Tibial artery (tissue), 4 donors: ENCODE measurements at regions not wholly inside any gene's neighbourhood (a gene's known extent, or its start where the extent isn't known, plus 50 kb on each side); places are given as distances from the start of the nearest gene placed in this dataset.

ENCODE experiments used
- DNase-seq, 2 donors: peaks; one replicate each; pipeline ENCODE4 v3.0.0-alpha.2; 2019
- H3K27ac ChIP-seq, 2 donors: fragments of 200-600 bp; sonication (generic) in 1 of 2; 1 replicate in 1 of 2; 2 replicates in 1 of 2; pipeline ENCODE4 v1.5.1; 2018 to 2019; ENCODE audit warnings: mild to moderate bottlenecking in 1 of 2
- H3K27me3 ChIP-seq, 2 donors: fragments of 200-600 bp; sonication (generic) in 1 of 2; one replicate each; pipeline versions ENCODE4 v1.5.1 to v1.6.0; 2016 to 2019
- H3K36me3 ChIP-seq, 3 donors: fragments of 200-600 bp; sonication (generic) in 2 of 3; one replicate each; pipeline ENCODE4 v1.5.1; 2016 to 2019; ENCODE audit warnings: mild to moderate bottlenecking in 2 of 3
- H3K4me1 ChIP-seq, 4 donors: fragments of 200-600 bp; sonication (generic) in 2 of 4; 1 replicate in 3 of 4; 2 replicates in 1 of 4; pipeline ENCODE4 v1.5.1; 2016 to 2019
- H3K4me3 ChIP-seq, 2 donors: fragments of 200-600 bp; sonication (generic) in 1 of 2; 1 replicate in 1 of 2; 2 replicates in 1 of 2; pipeline ENCODE4 v1.5.1; 2018 to 2019; ENCODE audit warnings: mild to moderate bottlenecking in 2 of 2
- H3K9me3 ChIP-seq, 3 donors: fragments of 200-600 bp; sonication (generic) in 1 of 3; one replicate each; pipeline ENCODE4 v1.5.1; 2016 to 2019
- CTCF ChIP-seq, 2 experiments: fragments of 200-600 bp in 1 of 2; fragments of 450-650 bp in 1 of 2; IDR thresholded peaks; one replicate each; pipeline ENCODE4 v1.5.1; 2017 to 2019; ENCODE audit warnings: antibody characterized with exemption in 2 of 2, mild to moderate bottlenecking in 1 of 2, moderate library complexity in 1 of 2
- intact Hi-C: fragments of 100-400 bp; cut with DNase I; formaldehyde crosslinking; loops from one replicate; pipeline ENCODE4 v1.15.0; 2023; ENCODE audit warnings: low total_unique reads

GRCh38 chr3:25002052-25002451 lies 426.0 kb upstream of the RARB start:
- Histone ChIP-seq H3K9me3 (no peaks in the 10 kb centered on the region), H3K4me3 (no peak overlapping the region), H3K27me3 (no peaks in the 10 kb centered on the region), H3K36me3 (no peaks in the 10 kb centered on the region), H3K27ac (no peak overlapping the region), H3K4me1 (peaks cover 0 to 15% (median 0%) of the 10 kb centered on the region in 4 donors)
- intact Hi-C loops, result no loop called here
- TF ChIP-seq CTCF (IDR thresholded peaks at IDR 0.05), result no peak
- DNase-seq, result no peak

GRCh38 chr3:25007974-25008658 lies 419.9 kb upstream of the RARB start:
- Histone ChIP-seq H3K4me3 (no peak overlapping the region), H3K27me3 (no peaks in the 10 kb centered on the region), H3K4me1 (peaks cover 0 to 12% (median 7%) of the 10 kb centered on the region in 4 donors), H3K9me3 (no peaks in the 10 kb centered on the region), H3K27ac (peak overlapping the region in 1 of 2 donors; percentile 11), H3K36me3 (no peaks in the 10 kb centered on the region)
- TF ChIP-seq CTCF (IDR thresholded peaks at IDR 0.05), result no peak
- DNase-seq, result no peak
- intact Hi-C loops, result no loop called here

- TF ChIP-seq CTCF (IDR thresholded peaks at IDR 0.05), result no peak
- Histone ChIP-seq H3K4me1 (peaks cover 0 to 12% (median 7%) of the 10 kb centered on the region in 4 donors), H3K4me3 (no peak overlapping the region), H3K36me3 (no peaks in the 10 kb centered on the region), H3K9me3 (no peaks in the 10 kb centered on the region), H3K27ac (no peak overlapping the region), H3K27me3 (no peaks in the 10 kb centered on the region)
- intact Hi-C loops, result no loop called here
- no peak for DNase-seq
These were observed 418.4 kb upstream of the RARB start for GRCh38 chr3:25009665-25010064.

- Histone ChIP-seq H3K27ac (no peak overlapping the region), H3K4me1 (no peaks in the 10 kb centered on the region), H3K36me3 (no peaks in the 10 kb centered on the region), H3K4me3 (no peak overlapping the region), H3K9me3 (no peaks in the 10 kb centered on the region), H3K27me3 (no peaks in the 10 kb centered on the region)
- no peak for DNase-seq
- no peak for TF ChIP-seq CTCF (IDR thresholded peaks at IDR 0.05)
- intact Hi-C loops, result no loop called here
These were observed 412.5 kb upstream of the RARB start for GRCh38 chr3:25015599-25015998.

GRCh38 chr3:25018909-25019308 lies 409.2 kb upstream of the RARB start:
- no peak for TF ChIP-seq CTCF (IDR thresholded peaks at IDR 0.05)
- Histone ChIP-seq H3K27me3 (no peaks in the 10 kb centered on the region), H3K4me3 (no peak overlapping the region), H3K9me3 (no peaks in the 10 kb centered on the region), H3K27ac (no peak overlapping the region), H3K36me3 (no peaks in the 10 kb centered on the region), H3K4me1 (no peaks in the 10 kb centered on the region)
- DNase-seq, result no peak
- intact Hi-C loops, result no loop called here

- intact Hi-C loops, result no loop called here
- DNase-seq, result no peak
- TF ChIP-seq CTCF (IDR thresholded peaks at IDR 0.05), result no peak
These were observed 408.6 kb upstream of the RARB start for GRCh38 chr3:25019506-25019905.

More at GRCh38 chr3:25019506-25019905, 408.6 kb upstream of the RARB start:
- H3K4me1 ChIP-seq, result no peaks in the 10 kb centered on the region
- no peak overlapping the region for H3K27ac ChIP-seq
- no peaks in the 10 kb centered on the region for H3K36me3 ChIP-seq
- H3K27me3 ChIP-seq, result no peaks in the 10 kb centered on the region
- H3K4me3 ChIP-seq, result no peak overlapping the region
- no peaks in the 10 kb centered on the region for H3K9me3 ChIP-seq
